ENCODE measurements at regions not wholly inside any gene's neighbourhood (a gene's known extent, or its start where the extent isn't known, plus 50 kb on each side); places are given as distances from the start of the nearest gene placed in this dataset.
A peak's percentile ranks its signal among the peaks of the same experiment; 100 is the strongest.

- peak; percentile 51 for DNase-seq (ENCODE audit: low read depth)
- no peak for TF ChIP-seq CTCF (IDR thresholded peaks at IDR 0.05; ENCODE audit: insufficient read depth, low read depth, low read length, missing control alignments)
- H3K4me3 ChIP-seq (ENCODE audit: low read length), result no peak overlapping the region
These were observed 71.8 kb upstream of the ADRA1B start for GRCh38 chr5:159844267-159845121.

GRCh38 chr5:159849437-159850083 is 66.7 kb upstream of the ADRA1B start:
- TF ChIP-seq CTCF (IDR thresholded peaks at IDR 0.05; ENCODE audit: insufficient read depth, low read depth, low read length, missing control alignments), result no peak
- no peak overlapping the region for H3K4me3 ChIP-seq (ENCODE audit: low read length)
- DNase-seq (ENCODE audit: low read depth), result peak; percentile 70

- TF ChIP-seq CTCF (IDR thresholded peaks at IDR 0.05; ENCODE audit: insufficient read depth, low read depth, low read length, missing control alignments), result no peak
- no peak overlapping the region for H3K4me3 ChIP-seq (ENCODE audit: low read length)
- DNase-seq (ENCODE audit: low read depth), result peak; percentile 94
These were observed 66.1 kb upstream of the ADRA1B start for GRCh38 chr5:159850160-159850559.

- peak; percentile 87 for DNase-seq (ENCODE audit: low read depth)
These were observed 65.2 kb upstream of the ADRA1B start for GRCh38 chr5:159851053-159851452.

GRCh38 chr5:159854916-159855315 is 61.4 kb upstream of the ADRA1B start:
- no peak for TF ChIP-seq CTCF (IDR thresholded peaks at IDR 0.05; ENCODE audit: insufficient read depth, low read depth, low read length, missing control alignments)
- DNase-seq (ENCODE audit: low read depth), result no peak
- no peak overlapping the region for H3K4me3 ChIP-seq (ENCODE audit: low read length)

More at GRCh38 chr5:159851053-159851452, 65.2 kb upstream of the ADRA1B start:
- H3K4me3 ChIP-seq (ENCODE audit: low read length), result no peak overlapping the region
- TF ChIP-seq CTCF (IDR thresholded peaks at IDR 0.05; ENCODE audit: insufficient read depth, low read depth, low read length, missing control alignments), result no peak

GRCh38 chr5:159855476-159856191 is 60.6 kb upstream of the ADRA1B start:
- no peak overlapping the region for H3K4me3 ChIP-seq (ENCODE audit: low read length)
- DNase-seq (ENCODE audit: low read depth), result peak; percentile 18
- no peak for TF ChIP-seq CTCF (IDR thresholded peaks at IDR 0.05; ENCODE audit: insufficient read depth, low read depth, low read length, missing control alignments)
